ENCODE measurements at regions not wholly inside any gene's neighbourhood (a gene's known extent, or its start where the extent isn't known, plus 50 kb on each side); places are given as distances from the start of the nearest gene placed in this dataset.
A peak's percentile ranks its signal among the peaks of the same experiment; 100 is the strongest.

- TF ChIP-seq, protein P1, sequence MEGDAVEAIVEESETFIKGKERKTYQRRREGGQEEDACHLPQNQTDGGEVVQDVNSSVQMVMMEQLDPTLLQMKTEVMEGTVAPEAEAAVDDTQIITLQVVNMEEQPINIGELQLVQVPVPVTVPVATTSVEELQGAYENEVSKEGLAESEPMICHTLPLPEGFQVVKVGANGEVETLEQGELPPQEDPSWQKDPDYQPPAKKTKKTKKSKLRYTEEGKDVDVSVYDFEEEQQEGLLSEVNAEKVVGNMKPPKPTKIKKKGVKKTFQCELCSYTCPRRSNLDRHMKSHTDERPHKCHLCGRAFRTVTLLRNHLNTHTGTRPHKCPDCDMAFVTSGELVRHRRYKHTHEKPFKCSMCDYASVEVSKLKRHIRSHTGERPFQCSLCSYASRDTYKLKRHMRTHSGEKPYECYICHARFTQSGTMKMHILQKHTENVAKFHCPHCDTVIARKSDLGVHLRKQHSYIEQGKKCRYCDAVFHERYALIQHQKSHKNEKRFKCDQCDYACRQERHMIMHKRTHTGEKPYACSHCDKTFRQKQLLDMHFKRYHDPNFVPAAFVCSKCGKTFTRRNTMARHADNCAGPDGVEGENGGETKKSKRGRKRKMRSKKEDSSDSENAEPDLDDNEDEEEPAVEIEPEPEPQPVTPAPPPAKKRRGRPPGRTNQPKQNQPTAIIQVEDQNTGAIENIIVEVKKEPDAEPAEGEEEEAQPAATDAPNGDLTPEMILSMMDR (conservative IDR thresholded peaks at IDR 0.05; ENCODE audit: control insufficient read depth, insufficient read depth, low read depth, low read length) = no peak
- no peak for DNase-seq (ENCODE audit: low read depth)
- H3K4me3 ChIP-seq (ENCODE audit: control insufficient read depth, low read depth, low read length) = no peak overlapping the region
These were observed 373.2 kb upstream of the SLC14A2 start for GRCh38 chr18:45241982-45242565.

- no peak for DNase-seq (ENCODE audit: low read depth)
- H3K4me3 ChIP-seq (ENCODE audit: control insufficient read depth, low read depth, low read length) = no peak overlapping the region
- TF ChIP-seq, protein P1 (conservative IDR thresholded peaks at IDR 0.05; ENCODE audit: control insufficient read depth, insufficient read depth, low read depth, low read length) = no peak
These were observed 371.8 kb upstream of the SLC14A2 start for GRCh38 chr18:45243340-45244110.

- H3K4me3 ChIP-seq (ENCODE audit: control insufficient read depth, low read depth, low read length) = no peak overlapping the region
- TF ChIP-seq, protein P1 (conservative IDR thresholded peaks at IDR 0.05; ENCODE audit: control insufficient read depth, insufficient read depth, low read depth, low read length) = no peak
- DNase-seq (ENCODE audit: low read depth) = no peak
These were observed 370.2 kb upstream of the SLC14A2 start for GRCh38 chr18:45245091-45245511.

DNA sequence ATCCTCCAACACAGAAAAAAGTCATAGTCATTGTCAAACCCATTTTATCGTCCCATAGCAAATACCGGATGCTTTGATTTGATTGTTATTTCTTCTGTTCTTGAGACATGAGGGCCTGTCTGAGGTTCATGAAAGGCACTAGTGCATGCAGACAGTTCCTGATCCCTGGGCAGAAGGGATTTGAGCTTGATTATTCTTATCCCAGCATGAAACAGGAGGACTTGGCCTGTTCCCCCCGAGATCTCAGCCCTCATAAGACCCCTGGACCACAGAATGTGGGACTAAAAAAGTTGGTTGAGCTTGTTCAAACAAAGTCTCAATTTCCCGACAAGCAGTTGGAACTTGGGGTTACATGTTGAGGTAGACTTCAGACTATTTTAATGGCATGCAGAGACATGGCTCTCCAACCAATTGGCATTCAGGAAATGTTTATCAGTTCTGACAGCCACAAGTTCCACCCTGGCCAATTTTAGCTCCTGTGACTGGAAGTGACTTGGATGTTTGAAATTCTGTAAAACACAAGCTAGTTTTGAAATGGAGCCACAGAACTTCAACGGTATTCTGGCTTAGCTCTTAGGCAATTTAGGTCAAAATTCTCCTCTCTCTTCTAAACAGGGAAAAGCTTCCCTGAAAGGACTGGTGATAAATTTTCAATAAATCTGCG, 366.9 kb upstream of the SLC14A2 start:
- TF ChIP-seq, protein P1 (conservative IDR thresholded peaks at IDR 0.05; ENCODE audit: control insufficient read depth, insufficient read depth, low read depth, low read length) = no peak
- H3K4me3 ChIP-seq (ENCODE audit: control insufficient read depth, low read depth, low read length) = no peak overlapping the region
- peak; percentile 43 for DNase-seq (ENCODE audit: low read depth)

DNA sequence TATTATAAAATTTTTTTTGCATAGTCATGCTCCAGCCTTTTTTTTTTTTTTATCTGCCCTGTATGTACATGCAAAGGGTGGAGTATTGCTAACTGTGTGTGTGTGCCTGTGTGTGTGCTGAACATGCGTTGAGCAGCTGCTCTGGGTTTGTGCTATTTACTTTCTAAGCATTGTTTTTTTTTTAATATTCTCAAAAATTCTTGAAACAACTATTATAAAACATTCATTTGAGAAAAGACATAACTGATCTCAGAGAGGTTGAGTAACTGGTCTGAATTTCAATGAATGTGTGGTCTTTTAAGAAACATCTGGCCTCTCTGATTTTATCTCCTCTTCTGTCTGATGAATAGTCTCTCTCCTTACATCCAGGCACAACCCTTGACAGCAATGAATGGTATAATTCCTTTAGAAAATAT, 366.0 kb upstream of the SLC14A2 start:
- TF ChIP-seq, protein P1 (conservative IDR thresholded peaks at IDR 0.05; ENCODE audit: control insufficient read depth, insufficient read depth, low read depth, low read length) = no peak
- no peak overlapping the region for H3K4me3 ChIP-seq (ENCODE audit: control insufficient read depth, low read depth, low read length)
- no peak for DNase-seq (ENCODE audit: low read depth)

- no peak for DNase-seq (ENCODE audit: low read depth)
- no peak overlapping the region for H3K4me3 ChIP-seq (ENCODE audit: control insufficient read depth, low read depth, low read length)
- TF ChIP-seq, protein P1 (conservative IDR thresholded peaks at IDR 0.05; ENCODE audit: control insufficient read depth, insufficient read depth, low read depth, low read length) = no peak
These were observed 364.8 kb upstream of the SLC14A2 start for GRCh38 chr18:45250479-45250878.
